ENCODE measurements at regions not wholly inside any gene's neighbourhood (a gene's known extent, or its start where the extent isn't known, plus 50 kb on each side); places are given as distances from the start of the nearest gene placed in this dataset.

GRCh38 chr13:66224663-66225062 is 1005.5 kb downstream of the PCDH9 start:
- no peaks in the 10 kb centered on the region for H3K27me3 ChIP-seq (ENCODE audit: control insufficient read depth, insufficient read depth, low read length)
- H2BK5ac ChIP-seq (ENCODE audit: low read depth, low read length, poor library complexity, severe bottlenecking): no peak overlapping the region
- no peak overlapping the region for H3K4ac ChIP-seq (ENCODE audit: low read depth, low read length)
- H3K9ac ChIP-seq (ENCODE audit: low read depth, low read length): no peak overlapping the region
- no peak overlapping the region for H4K8ac ChIP-seq (ENCODE audit: low read depth in 2 of 2, low read length in 2 of 2)
- TF ChIP-seq CTCF (conservative IDR thresholded peaks at IDR 0.05; ENCODE audit: low read depth, low read length): no peak
- no peak for TF ChIP-seq RFX5 (IDR thresholded peaks at IDR 0.05; ENCODE audit: low read depth, low read length)
- TF ChIP-seq POLR2A (IDR thresholded peaks at IDR 0.05; ENCODE audit: low read depth, low read length): no peak
- TF ChIP-seq RAD21 (IDR thresholded peaks at IDR 0.05; ENCODE audit: low read length): no peak
- no peak for TF ChIP-seq USF2 (IDR thresholded peaks at IDR 0.05; ENCODE audit: low read depth, low read length)
- no peak for TF ChIP-seq CHD1 (IDR thresholded peaks at IDR 0.05; ENCODE audit: low read depth, low read length)
- TF ChIP-seq BHLHE40 (IDR thresholded peaks at IDR 0.05; ENCODE audit: low read depth, low read length): no peak
- no peak for TF ChIP-seq ELK1 (IDR thresholded peaks at IDR 0.05; ENCODE audit: borderline replicate concordance, low read depth, low read length)
- TF ChIP-seq RCOR1 (IDR thresholded peaks at IDR 0.05; ENCODE audit: insufficient replicate concordance, low read length): no peak
- TF ChIP-seq MXI1 (IDR thresholded peaks at IDR 0.05; ENCODE audit: borderline replicate concordance, low read depth, low read length): no peak
- no peak for TF ChIP-seq SMC3 (IDR thresholded peaks at IDR 0.05; ENCODE audit: low read depth, low read length)
- no peak for TF ChIP-seq NFE2L2 (IDR thresholded peaks at IDR 0.05; ENCODE audit: low read depth, low read length)
- H3K14ac ChIP-seq (replicated peaks; ENCODE audit: low read depth, low read length): no peak overlapping the region
- ATAC-seq (ENCODE audit: low read depth) (no peak), DNase-seq (no peak)
- dilution Hi-C loops (cut with HindIII; ENCODE audit: low sequenced_read_pairs, unreplicated experiment) (no loop called here), in situ Hi-C loops (cut with MboI; ENCODE audit: low sequenced_read_pairs) (no loop called here), intact Hi-C loops (cut with micrococcal nuclease) (no loop called here)
- H2BK15ac ChIP-seq (ENCODE audit: low read depth, low read length): no peak overlapping the region
- BruUV-seq (replicated peaks): no TSS peak
- H2AFZ ChIP-seq (replicated peaks; ENCODE audit: low read length, poor library complexity): no peak overlapping the region
- H4K20me1 ChIP-seq (ENCODE audit: insufficient read depth, low read length): no peaks in the 10 kb centered on the region
- no peak overlapping the region for H3K4me2 ChIP-seq (ENCODE audit: low read depth, low read length)
- H3K9me3 ChIP-seq (ENCODE audit: control insufficient read depth, insufficient read depth, low read length): no peaks in the 10 kb centered on the region
- no peak overlapping the region for H4K5ac ChIP-seq (ENCODE audit: low read depth, low read length)
- no CpG with 5 or more reads among the region's 2 CpGs for WGBS, 2 experiments (ENCODE audit: extremely low coverage in 2 of 2, insufficient read length in 1 of 2)
- no peak overlapping the region for H2BK20ac ChIP-seq (ENCODE audit: low read depth, low read length)
- H2AK5ac ChIP-seq (ENCODE audit: low read depth, low read length): no peak overlapping the region
- H3K56ac ChIP-seq (ENCODE audit: extremely low read depth, insufficient read depth, low read length): no peak overlapping the region
- no peaks in the 10 kb centered on the region for H3K36me3 ChIP-seq (ENCODE audit: control insufficient read depth, insufficient read depth, low read length)
- H2AK9ac ChIP-seq (replicated peaks; ENCODE audit: low read depth, low read length, poor library complexity): no peak overlapping the region
- H3K9me1 ChIP-seq (ENCODE audit: insufficient read depth, low read length): no peaks in the 10 kb centered on the region
- no peaks in the 10 kb centered on the region for H3K4me1 ChIP-seq (ENCODE audit: control insufficient read depth, insufficient read depth, low read length)
- ChIA-PET CTCF (interaction anchor here (0.5 to 0.9 kb wide), 3 partner anchors 12 to 277 kb away, joined by 3 to 4 read pairs (median 3); no protein-coding TSS in a partner anchor), POLR2A (ENCODE audit: unreplicated experiment) (no interaction called here)
- H2BK120ac ChIP-seq (ENCODE audit: low read depth, low read length): no peak overlapping the region
- H3K79me1 ChIP-seq (ENCODE audit: low read depth in 1 of 2, low read length in 2 of 2): no peaks in the 10 kb centered on the region
- no peak overlapping the region for H3K23ac ChIP-seq (ENCODE audit: low read depth, low read length)
- H3K4me3 ChIP-seq (ENCODE audit: insufficient read depth, low read depth, low read length): no peak overlapping the region
- no peak overlapping the region for H4K91ac ChIP-seq (ENCODE audit: insufficient read depth, low read depth, low read length)
- no peak overlapping the region for H3K18ac ChIP-seq (ENCODE audit: low read depth, low read length)
- no peak overlapping the region for H3K27ac ChIP-seq (ENCODE audit: insufficient read depth, low read length)
